ENCODE measurements at regions not wholly inside any gene's neighbourhood (a gene's known extent, or its start where the extent isn't known, plus 50 kb on each side); places are given as distances from the start of the nearest gene placed in this dataset.
"Not testable (repeated sequence)": the region's sequence is repeated elsewhere in the genome, so short reads cannot be mapped to it uniquely, and the experiment has no call there.

GRCh38 chr3:166575161-166575560, 737.9 kb upstream of the BCHE start:
- no peak for TF ChIP-seq CTCF (IDR thresholded peaks at IDR 0.05)
- no peak overlapping the region for H3K27ac Mint-ChIP-seq
- no peaks in the 10 kb centered on the region for H3K27me3 Mint-ChIP-seq (ENCODE audit: insufficient read depth)
- DNase-seq = no peak
- H3K9me3 Mint-ChIP-seq = peaks cover 10% of the 10 kb centered on the region; the same call in 1 of the 2 replicates
- no peak overlapping the region for H3K4me3 Mint-ChIP-seq
- no peaks in the 10 kb centered on the region for H3K36me3 Mint-ChIP-seq (ENCODE audit: low read depth)
- no peaks in the 10 kb centered on the region for H3K4me1 Mint-ChIP-seq (ENCODE audit: low read depth)

GRCh38 chr3:166571686-166572085, 734.5 kb upstream of the BCHE start:
- H3K4me3 Mint-ChIP-seq; H3K9me3 Mint-ChIP-seq; H3K27ac Mint-ChIP-seq; H3K4me1 Mint-ChIP-seq (ENCODE audit: low read depth); DNase-seq; H3K36me3 Mint-ChIP-seq (ENCODE audit: low read depth); H3K27me3 Mint-ChIP-seq (ENCODE audit: insufficient read depth): not testable (repeated sequence)

- no peaks in the 10 kb centered on the region for H3K27me3 Mint-ChIP-seq (ENCODE audit: insufficient read depth)
- no peaks in the 10 kb centered on the region for H3K36me3 Mint-ChIP-seq (ENCODE audit: low read depth)
- H3K27ac Mint-ChIP-seq = no peak overlapping the region
- DNase-seq = no peak
- H3K4me3 Mint-ChIP-seq = no peak overlapping the region
- H3K9me3 Mint-ChIP-seq = peaks cover 13% of the 10 kb centered on the region
- H3K4me1 Mint-ChIP-seq (ENCODE audit: low read depth) = no peaks in the 10 kb centered on the region
- TF ChIP-seq CTCF (IDR thresholded peaks at IDR 0.05) = no peak
Observed at GRCh38 chr3:166570102-166570501, 732.9 kb upstream of the BCHE start.

- DNase-seq = no peak
- H3K27ac Mint-ChIP-seq = no peak overlapping the region
- H3K9me3 Mint-ChIP-seq = peaks cover 16% of the 10 kb centered on the region
- H3K27me3 Mint-ChIP-seq (ENCODE audit: insufficient read depth) = no peaks in the 10 kb centered on the region
- no peak overlapping the region for H3K4me3 Mint-ChIP-seq
- TF ChIP-seq CTCF (IDR thresholded peaks at IDR 0.05) = no peak
- no peaks in the 10 kb centered on the region for H3K4me1 Mint-ChIP-seq (ENCODE audit: low read depth)
- no peaks in the 10 kb centered on the region for H3K36me3 Mint-ChIP-seq (ENCODE audit: low read depth)
Observed at GRCh38 chr3:166569589-166569988, 732.4 kb upstream of the BCHE start.

GRCh38 chr3:166560253-166560652, 723.0 kb upstream of the BCHE start:
- H3K27me3 Mint-ChIP-seq (ENCODE audit: insufficient read depth) = no peaks in the 10 kb centered on the region
- peaks cover 6% of the 10 kb centered on the region; the same call in 1 of the 2 replicates for H3K36me3 Mint-ChIP-seq (ENCODE audit: low read depth)
- no peak overlapping the region for H3K27ac Mint-ChIP-seq
- DNase-seq = no peak
- no peak overlapping the region for H3K4me3 Mint-ChIP-seq
- no peaks in the 10 kb centered on the region for H3K4me1 Mint-ChIP-seq (ENCODE audit: low read depth)
- TF ChIP-seq CTCF (IDR thresholded peaks at IDR 0.05) = no peak
- peaks cover 76% of the 10 kb centered on the region for H3K9me3 Mint-ChIP-seq

- H3K27me3 Mint-ChIP-seq (ENCODE audit: insufficient read depth) = no peaks in the 10 kb centered on the region
- no peak for TF ChIP-seq CTCF (IDR thresholded peaks at IDR 0.05)
- H3K27ac Mint-ChIP-seq = no peak overlapping the region
- no peak overlapping the region for H3K4me3 Mint-ChIP-seq
- H3K9me3 Mint-ChIP-seq = peaks cover 67% of the 10 kb centered on the region
- no peak for DNase-seq
- peaks cover 6% of the 10 kb centered on the region; the same call in 1 of the 2 replicates for H3K36me3 Mint-ChIP-seq (ENCODE audit: low read depth)
- H3K4me1 Mint-ChIP-seq (ENCODE audit: low read depth) = no peaks in the 10 kb centered on the region
Observed at GRCh38 chr3:166556955-166557354, 719.7 kb upstream of the BCHE start.

Measured in HFFc6 (cell line).